GM13977 (cell line): ENCODE measurements at regions not wholly inside any gene's neighbourhood (a gene's known extent, or its start where the extent isn't known, plus 50 kb on each side); places are given as distances from the start of the nearest gene placed in this dataset.
A peak's percentile ranks its signal among the peaks of the same experiment; 100 is the strongest.

Source experiments
- DNase-seq: peaks from one replicate; pipeline ENCODE4 v3.0.0; 2012; ENCODE audit warnings: low spot score
- in situ Hi-C: fragments of 300-500 bp; cut with MboI; formaldehyde crosslinking; loops from one replicate; pipeline ENCODE4 v1.12.0; 2022; ENCODE audit warnings: low sequenced_read_pairs, low pct_unique_long_range_greater_than_20kb, mixed read lengths, inconsistent platforms; ENCODE audit not compliant: unreplicated experiment
- TF ChIP-seq, protein P1 (sequence below): IDR thresholded peaks from 2 replicates; pipeline ENCODE4 v1.5.1; 2012; ENCODE audit warnings: mild to moderate bottlenecking, control low read depth; ENCODE audit not compliant: insufficient read depth; ENCODE audit errors: extremely low read depth, missing control alignments

GRCh38 chr2:12005886-12006681 is 259.7 kb downstream of the LPIN1 start:
- TF ChIP-seq, protein P1, sequence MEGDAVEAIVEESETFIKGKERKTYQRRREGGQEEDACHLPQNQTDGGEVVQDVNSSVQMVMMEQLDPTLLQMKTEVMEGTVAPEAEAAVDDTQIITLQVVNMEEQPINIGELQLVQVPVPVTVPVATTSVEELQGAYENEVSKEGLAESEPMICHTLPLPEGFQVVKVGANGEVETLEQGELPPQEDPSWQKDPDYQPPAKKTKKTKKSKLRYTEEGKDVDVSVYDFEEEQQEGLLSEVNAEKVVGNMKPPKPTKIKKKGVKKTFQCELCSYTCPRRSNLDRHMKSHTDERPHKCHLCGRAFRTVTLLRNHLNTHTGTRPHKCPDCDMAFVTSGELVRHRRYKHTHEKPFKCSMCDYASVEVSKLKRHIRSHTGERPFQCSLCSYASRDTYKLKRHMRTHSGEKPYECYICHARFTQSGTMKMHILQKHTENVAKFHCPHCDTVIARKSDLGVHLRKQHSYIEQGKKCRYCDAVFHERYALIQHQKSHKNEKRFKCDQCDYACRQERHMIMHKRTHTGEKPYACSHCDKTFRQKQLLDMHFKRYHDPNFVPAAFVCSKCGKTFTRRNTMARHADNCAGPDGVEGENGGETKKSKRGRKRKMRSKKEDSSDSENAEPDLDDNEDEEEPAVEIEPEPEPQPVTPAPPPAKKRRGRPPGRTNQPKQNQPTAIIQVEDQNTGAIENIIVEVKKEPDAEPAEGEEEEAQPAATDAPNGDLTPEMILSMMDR, result no peak
- peak; percentile 45 for DNase-seq
- in situ Hi-C loops, result no loop called here

GRCh38 chr2:12006850-12007249 is 260.4 kb downstream of the LPIN1 start:
- no peak for DNase-seq
- TF ChIP-seq, protein P1, result no peak
- in situ Hi-C loops, result no loop called here

DNA sequence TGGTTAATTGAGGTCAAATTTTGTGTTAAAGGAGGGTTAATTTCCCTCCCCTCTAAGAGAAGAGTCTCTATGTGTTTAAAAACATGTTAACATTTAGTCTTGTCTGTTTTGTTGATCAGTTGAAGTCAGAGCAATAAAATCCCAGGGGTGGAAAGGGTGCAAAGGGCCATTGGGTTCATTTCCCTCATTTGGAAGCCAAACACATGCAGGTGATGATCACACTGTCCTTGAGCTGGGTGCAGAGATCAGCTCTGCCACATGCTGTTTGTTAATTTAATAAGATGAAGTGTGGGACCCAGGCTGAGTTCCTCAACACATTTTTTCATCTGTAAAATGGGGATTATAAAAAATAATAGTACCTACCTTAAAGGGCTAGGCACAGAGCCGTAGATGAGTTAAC is 260.9 kb downstream of the LPIN1 start:
- DNase-seq, result no peak
- TF ChIP-seq, protein P1, result no peak
- in situ Hi-C loops, result no loop called here

DNA sequence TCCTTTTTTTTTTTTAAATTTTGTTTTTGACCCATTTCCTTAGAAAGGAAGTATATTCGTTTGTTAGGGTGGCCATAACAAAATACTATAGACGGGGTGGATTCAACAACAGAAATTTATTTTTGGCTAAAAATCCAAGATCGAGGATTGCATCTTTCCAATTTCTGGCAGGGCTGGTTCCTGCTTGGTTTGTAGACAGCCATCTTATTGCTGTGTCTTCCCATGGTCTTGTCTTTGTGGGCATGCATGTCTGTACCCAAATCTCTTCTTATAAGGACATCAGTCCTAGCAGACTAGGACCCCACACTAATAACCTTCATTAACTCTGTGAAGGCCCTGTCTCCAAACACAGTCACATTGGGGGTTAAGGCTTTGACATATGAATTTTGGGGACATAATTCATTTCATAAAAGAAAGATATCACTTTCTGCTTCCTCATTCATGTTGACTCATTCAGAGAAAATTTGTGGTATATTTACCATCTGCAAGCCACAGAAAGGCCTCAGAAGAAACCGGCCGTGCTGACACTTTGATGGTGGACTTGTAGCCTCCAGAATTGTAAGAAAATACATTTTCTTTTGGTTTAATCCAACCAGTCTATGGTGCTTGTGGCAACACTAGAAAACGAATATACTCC is 262.1 kb downstream of the LPIN1 start:
- DNase-seq, result peak; percentile 46
- TF ChIP-seq, protein P1, result no peak
- in situ Hi-C loops, result no loop called here

DNA sequence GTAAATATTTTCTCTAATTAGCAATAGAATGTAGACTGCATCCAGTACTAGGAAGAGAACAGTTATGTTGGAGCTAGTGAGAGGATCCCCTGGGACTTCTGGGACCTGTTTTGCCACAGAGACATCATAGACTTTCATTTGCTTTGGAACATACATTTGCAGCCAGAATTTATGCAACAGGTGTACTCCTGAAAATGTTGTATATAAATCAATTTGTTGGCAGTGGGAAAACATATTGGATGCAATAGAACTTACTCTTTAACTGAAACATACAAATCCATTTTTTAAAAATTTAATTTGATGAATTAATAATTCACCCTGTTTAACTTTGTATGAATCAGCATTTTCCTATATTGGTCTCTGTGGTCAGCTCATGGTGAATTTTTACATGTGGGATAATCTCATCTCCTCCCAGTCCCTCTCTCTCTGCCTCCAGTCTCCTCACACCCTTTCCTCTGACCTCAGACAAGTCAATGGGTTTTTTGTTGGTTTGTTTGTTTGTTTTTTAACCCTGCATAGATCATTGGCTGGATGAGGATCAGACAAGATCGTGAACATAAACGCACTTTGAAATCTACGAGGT is 263.0 kb downstream of the LPIN1 start:
- in situ Hi-C loops, result no loop called here
- DNase-seq, result no peak

GRCh38 chr2:12010059-12010458 is 263.6 kb downstream of the LPIN1 start:
- DNase-seq, result no peak
- in situ Hi-C loops, result no loop called here
- TF ChIP-seq, protein P1, result no peak

More for the DNA sequence above, 263.0 kb downstream of the LPIN1 start:
- TF ChIP-seq, protein P1, result no peak
